ENCODE measurements at regions not wholly inside any gene's neighbourhood (a gene's known extent, or its start where the extent isn't known, plus 50 kb on each side); places are given as distances from the start of the nearest gene placed in this dataset.
"Not testable (repeated sequence)": the region's sequence is repeated elsewhere in the genome, so short reads cannot be mapped to it uniquely, and the experiment has no call there.

- no peak overlapping the region for H3K27ac Mint-ChIP-seq
- CTCF ChIA-PET = no interaction called here
- POLR2A ChIA-PET = no interaction called here
Observed at GRCh38 chr3:27779176-27779575, 57.1 kb upstream of the EOMES start.

DNA sequence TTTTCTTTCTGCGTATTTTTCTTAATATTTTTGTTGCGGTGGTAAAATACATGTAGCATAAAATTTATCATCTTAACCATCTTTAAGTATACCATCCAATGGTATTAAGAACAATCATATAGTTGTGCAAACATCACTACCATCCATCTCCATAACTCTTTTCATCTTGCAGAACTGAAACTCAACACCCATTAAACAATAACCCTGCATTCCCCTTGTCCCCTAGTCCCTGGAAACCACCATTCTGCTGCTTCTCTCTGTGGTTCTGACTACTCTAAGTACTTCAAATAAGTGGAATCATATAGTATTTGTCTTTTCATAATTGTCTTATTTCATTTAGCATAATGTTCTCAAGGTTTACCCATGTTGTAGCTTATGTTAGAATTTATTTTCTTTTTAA is 67.3 kb upstream of the EOMES start:
- Mint-ChIP-seq H3K36me3 (ENCODE audit: low read depth) (no peaks in the 10 kb centered on the region), H3K4me3 (no peak overlapping the region), H3K4me1 (ENCODE audit: low read depth) (no peaks in the 10 kb centered on the region), H3K9me3 (ENCODE audit: insufficient read depth) (no peaks in the 10 kb centered on the region), H3K27ac (no peak overlapping the region), H3K27me3 (ENCODE audit: low read depth) (no peaks in the 10 kb centered on the region)
- no peak for ATAC-seq
- no peak for DNase-seq
- POLR2A ChIA-PET = no interaction called here
- CTCF ChIA-PET = no interaction called here

More at GRCh38 chr3:27779176-27779575, 57.1 kb upstream of the EOMES start:
- no peaks in the 10 kb centered on the region for H3K36me3 Mint-ChIP-seq (ENCODE audit: low read depth)
- H3K9me3 Mint-ChIP-seq (ENCODE audit: insufficient read depth) = no peaks in the 10 kb centered on the region
- H3K4me1 Mint-ChIP-seq (ENCODE audit: low read depth) = no peaks in the 10 kb centered on the region
- DNase-seq (no peak), ATAC-seq (no peak)
- no peak overlapping the region for H3K4me3 Mint-ChIP-seq
- H3K27me3 Mint-ChIP-seq (ENCODE audit: low read depth) = no peaks in the 10 kb centered on the region

- CTCF ChIA-PET = interaction anchor here (1.1 kb wide), 1 partner anchor 70 kb away, joined by 3 read pairs; the partner anchor contains the start of gene EOMES
Observed at GRCh38 chr3:27791956-27792355, 69.8 kb upstream of the EOMES start.

GRCh38 chr3:27792869-27793268 is 70.7 kb upstream of the EOMES start:
- H3K4me3 Mint-ChIP-seq = no peak overlapping the region
- POLR2A ChIA-PET = no interaction called here
- no peak overlapping the region for H3K27ac Mint-ChIP-seq
- no peaks in the 10 kb centered on the region for H3K27me3 Mint-ChIP-seq (ENCODE audit: low read depth)
- no peaks in the 10 kb centered on the region for H3K9me3 Mint-ChIP-seq (ENCODE audit: insufficient read depth)
- no peaks in the 10 kb centered on the region for H3K36me3 Mint-ChIP-seq (ENCODE audit: low read depth)
- DNase-seq (no peak), ATAC-seq (no peak)
- CTCF ChIA-PET = interaction anchor here (0.5 to 1.1 kb wide), 2 partner anchors 71 to 283 kb away, joined by 3 to 4 read pairs; partner anchors contain the start of gene EOMES
- no peaks in the 10 kb centered on the region for H3K4me1 Mint-ChIP-seq (ENCODE audit: low read depth)

More at GRCh38 chr3:27791956-27792355, 69.8 kb upstream of the EOMES start:
- no peak overlapping the region for H3K4me3 Mint-ChIP-seq
- POLR2A ChIA-PET = no interaction called here
- no peaks in the 10 kb centered on the region for H3K36me3 Mint-ChIP-seq (ENCODE audit: low read depth)
- no peak for DNase-seq
- no peak for ATAC-seq
- no peaks in the 10 kb centered on the region for H3K4me1 Mint-ChIP-seq (ENCODE audit: low read depth)
- no peaks in the 10 kb centered on the region for H3K27me3 Mint-ChIP-seq (ENCODE audit: low read depth)
- no peaks in the 10 kb centered on the region for H3K9me3 Mint-ChIP-seq (ENCODE audit: insufficient read depth)
- H3K27ac Mint-ChIP-seq = no peak overlapping the region

- no peak overlapping the region for H3K4me3 Mint-ChIP-seq
- DNase-seq (no peak), ATAC-seq (no peak)
- H3K27ac Mint-ChIP-seq = no peak overlapping the region
- H3K4me1 Mint-ChIP-seq (ENCODE audit: low read depth) = no peaks in the 10 kb centered on the region
- no peaks in the 10 kb centered on the region for H3K36me3 Mint-ChIP-seq (ENCODE audit: low read depth)
- ChIA-PET CTCF (no interaction called here), POLR2A (no interaction called here)
- no peaks in the 10 kb centered on the region for H3K27me3 Mint-ChIP-seq (ENCODE audit: low read depth)
- no peaks in the 10 kb centered on the region for H3K9me3 Mint-ChIP-seq (ENCODE audit: insufficient read depth)
Observed at GRCh38 chr3:27794211-27794610, 72.1 kb upstream of the EOMES start.

- H3K27ac Mint-ChIP-seq = no peak overlapping the region
- no peaks in the 10 kb centered on the region for H3K9me3 Mint-ChIP-seq (ENCODE audit: insufficient read depth)
- H3K36me3 Mint-ChIP-seq (ENCODE audit: low read depth) = no peaks in the 10 kb centered on the region
- ATAC-seq = no peak
- no peaks in the 10 kb centered on the region for H3K27me3 Mint-ChIP-seq (ENCODE audit: low read depth)
- CTCF ChIA-PET = no interaction called here
- POLR2A ChIA-PET = no interaction called here
- H3K4me1 Mint-ChIP-seq (ENCODE audit: low read depth) = peaks cover 8% of the 10 kb centered on the region
- DNase-seq = no peak
- H3K4me3 Mint-ChIP-seq = no peak overlapping the region
Observed at GRCh38 chr3:27796365-27796875, 74.3 kb upstream of the EOMES start.

DNA sequence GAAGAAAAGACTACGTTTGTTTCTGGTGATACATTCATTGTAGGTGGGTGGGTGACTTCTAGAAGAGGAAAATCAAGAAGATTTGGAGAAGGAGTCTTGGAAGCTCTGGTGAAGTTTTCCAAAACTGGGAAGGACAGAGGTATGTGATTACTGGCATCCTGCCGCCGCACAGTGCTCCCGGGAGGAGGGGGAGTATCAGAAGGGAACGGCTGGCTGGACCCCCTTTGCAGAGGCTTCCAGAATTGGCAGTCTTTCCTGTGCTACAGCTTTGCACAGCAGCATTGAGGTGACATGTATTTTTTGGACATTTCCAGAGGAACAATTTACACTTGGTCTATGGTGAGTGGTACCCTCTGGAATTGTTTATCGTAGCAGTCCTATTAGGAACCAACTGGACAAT is 75.7 kb upstream of the EOMES start:
- DNase-seq = no peak
- no peak overlapping the region for H3K27ac Mint-ChIP-seq
- H3K4me3 Mint-ChIP-seq = no peak overlapping the region
- no peaks in the 10 kb centered on the region for H3K9me3 Mint-ChIP-seq (ENCODE audit: insufficient read depth)
- ChIA-PET POLR2A (no interaction called here), CTCF (no interaction called here)
- no peak for ATAC-seq
- peaks cover 8% of the 10 kb centered on the region for H3K4me1 Mint-ChIP-seq (ENCODE audit: low read depth)
- H3K27me3 Mint-ChIP-seq (ENCODE audit: low read depth) = no peaks in the 10 kb centered on the region
- no peaks in the 10 kb centered on the region for H3K36me3 Mint-ChIP-seq (ENCODE audit: low read depth)

- Mint-ChIP-seq H3K4me1 (ENCODE audit: low read depth) (peaks cover 8% of the 10 kb centered on the region), H3K4me3 (no peak overlapping the region), H3K9me3 (ENCODE audit: insufficient read depth) (no peaks in the 10 kb centered on the region), H3K36me3 (ENCODE audit: low read depth) (no peaks in the 10 kb centered on the region), H3K27me3 (ENCODE audit: low read depth) (no peaks in the 10 kb centered on the region), H3K27ac (no peak overlapping the region)
- ATAC-seq (no peak), DNase-seq (no peak)
- ChIA-PET POLR2A (no interaction called here), CTCF (no interaction called here)
Observed at GRCh38 chr3:27800261-27800660, 78.1 kb upstream of the EOMES start.

- Mint-ChIP-seq H3K4me1 (ENCODE audit: low read depth) (peaks cover 8% of the 10 kb centered on the region), H3K36me3 (ENCODE audit: low read depth) (no peaks in the 10 kb centered on the region), H3K27ac (no peak overlapping the region), H3K9me3 (ENCODE audit: insufficient read depth) (no peaks in the 10 kb centered on the region), H3K4me3 (no peak overlapping the region), H3K27me3 (ENCODE audit: low read depth) (no peaks in the 10 kb centered on the region)
- CTCF ChIA-PET = no interaction called here
- no peak for ATAC-seq
- POLR2A ChIA-PET = no interaction called here
- DNase-seq = no peak
Observed at GRCh38 chr3:27802425-27802824, 80.3 kb upstream of the EOMES start.

GRCh38 chr3:27802849-27803248 is 80.7 kb upstream of the EOMES start:
- Mint-ChIP-seq H3K4me3 (no peak overlapping the region), H3K27ac (no peak overlapping the region), H3K36me3 (ENCODE audit: low read depth) (no peaks in the 10 kb centered on the region), H3K9me3 (ENCODE audit: insufficient read depth) (no peaks in the 10 kb centered on the region), H3K4me1 (ENCODE audit: low read depth) (peaks cover 8% of the 10 kb centered on the region), H3K27me3 (ENCODE audit: low read depth) (no peaks in the 10 kb centered on the region)
- POLR2A ChIA-PET = no interaction called here
- no peak for ATAC-seq
- CTCF ChIA-PET = no interaction called here
- no peak for DNase-seq

GRCh38 chr3:27805282-27805681 is 83.2 kb upstream of the EOMES start:
- Mint-ChIP-seq H3K36me3 (ENCODE audit: low read depth) (no peaks in the 10 kb centered on the region), H3K4me1 (ENCODE audit: low read depth) (peaks cover 4% of the 10 kb centered on the region), H3K27ac (no peak overlapping the region), H3K9me3 (ENCODE audit: insufficient read depth) (no peaks in the 10 kb centered on the region), H3K27me3 (ENCODE audit: low read depth) (no peaks in the 10 kb centered on the region), H3K4me3 (no peak overlapping the region)
- ChIA-PET POLR2A (no interaction called here), CTCF (interaction anchor here (0.9 kb wide), 1 partner anchor 64 kb away, joined by 3 read pairs; no protein-coding TSS in a partner anchor)
- no peak for ATAC-seq
- DNase-seq = no peak

DNA sequence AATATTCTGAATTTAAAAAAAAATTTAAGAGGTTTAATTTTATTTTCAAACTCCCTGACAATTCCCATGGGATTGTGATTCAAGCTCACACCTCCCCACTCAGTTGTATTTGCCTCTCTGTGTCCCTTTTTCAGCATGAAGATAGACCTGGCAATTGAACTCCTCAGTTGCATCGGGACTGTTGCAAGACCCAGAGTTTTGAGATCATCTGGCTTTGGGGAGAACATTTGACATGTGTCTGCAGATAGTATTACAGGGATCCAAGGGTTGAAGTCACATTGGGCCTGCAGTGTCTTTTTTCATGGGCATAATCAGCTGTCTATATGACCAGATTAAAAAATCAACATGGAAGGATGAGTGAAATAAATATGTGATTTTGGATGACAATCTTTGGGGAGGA is 91.1 kb upstream of the EOMES start:
- no peak for ATAC-seq
- Mint-ChIP-seq H3K4me1 (ENCODE audit: low read depth) (no peaks in the 10 kb centered on the region), H3K4me3 (no peak overlapping the region), H3K36me3 (ENCODE audit: low read depth) (no peaks in the 10 kb centered on the region), H3K27me3 (ENCODE audit: low read depth) (no peaks in the 10 kb centered on the region), H3K27ac (no peak overlapping the region), H3K9me3 (ENCODE audit: insufficient read depth) (peaks cover 4% of the 10 kb centered on the region)
- no peak for DNase-seq
- POLR2A ChIA-PET = no interaction called here
- CTCF ChIA-PET = no interaction called here

GRCh38 chr3:27821609-27822008 is 99.5 kb upstream of the EOMES start:
- H3K36me3 Mint-ChIP-seq (ENCODE audit: low read depth); H3K4me3 Mint-ChIP-seq; CTCF ChIA-PET; DNase-seq; H3K9me3 Mint-ChIP-seq (ENCODE audit: insufficient read depth); ATAC-seq; H3K27me3 Mint-ChIP-seq (ENCODE audit: low read depth); H3K4me1 Mint-ChIP-seq (ENCODE audit: low read depth); POLR2A ChIA-PET; H3K27ac Mint-ChIP-seq: not testable (repeated sequence)

All from activated CD8-positive, alpha-beta T cell treated with anti-CD3 and anti-CD28 coated beads, Interleukin-2, amount 10 ng/mL, durations not matched to agents 7 days and 5 days (primary cell).